ENCODE measurements at regions not wholly inside any gene's neighbourhood (a gene's known extent, or its start where the extent isn't known, plus 50 kb on each side); places are given as distances from the start of the nearest gene placed in this dataset.

DNA sequence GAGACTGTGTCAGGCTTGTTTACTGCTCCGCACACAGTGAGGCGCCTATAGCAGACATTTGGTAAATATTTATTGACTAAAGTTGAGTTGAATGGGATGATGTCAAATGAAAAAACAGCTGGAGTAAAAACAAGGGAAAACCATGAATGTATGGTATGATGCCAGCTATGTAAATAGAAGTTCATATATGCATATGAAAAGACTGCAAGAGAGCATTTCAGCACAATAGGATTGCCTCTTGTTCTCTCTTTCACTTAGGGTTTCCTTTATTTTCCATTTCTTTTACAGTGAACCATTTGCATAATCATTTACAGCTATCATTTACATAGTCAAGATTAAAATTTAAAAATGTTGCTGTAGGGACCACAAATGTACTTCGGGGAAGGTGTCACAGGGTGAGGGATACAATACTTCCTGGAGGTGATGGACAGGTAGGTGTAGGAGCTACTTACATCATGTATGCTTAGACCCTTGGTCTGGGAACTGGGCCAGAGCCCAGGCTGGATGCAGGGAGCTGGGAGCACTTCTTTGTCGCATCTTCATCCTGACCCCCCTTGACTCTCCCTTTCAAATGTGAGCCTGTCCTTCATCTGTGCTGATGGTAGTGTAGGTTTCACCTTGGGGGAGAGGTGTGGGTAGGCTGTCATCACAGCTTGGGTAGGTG is 113.3 kb downstream of the UTP18 start:
- TF ChIP-seq, protein P1, sequence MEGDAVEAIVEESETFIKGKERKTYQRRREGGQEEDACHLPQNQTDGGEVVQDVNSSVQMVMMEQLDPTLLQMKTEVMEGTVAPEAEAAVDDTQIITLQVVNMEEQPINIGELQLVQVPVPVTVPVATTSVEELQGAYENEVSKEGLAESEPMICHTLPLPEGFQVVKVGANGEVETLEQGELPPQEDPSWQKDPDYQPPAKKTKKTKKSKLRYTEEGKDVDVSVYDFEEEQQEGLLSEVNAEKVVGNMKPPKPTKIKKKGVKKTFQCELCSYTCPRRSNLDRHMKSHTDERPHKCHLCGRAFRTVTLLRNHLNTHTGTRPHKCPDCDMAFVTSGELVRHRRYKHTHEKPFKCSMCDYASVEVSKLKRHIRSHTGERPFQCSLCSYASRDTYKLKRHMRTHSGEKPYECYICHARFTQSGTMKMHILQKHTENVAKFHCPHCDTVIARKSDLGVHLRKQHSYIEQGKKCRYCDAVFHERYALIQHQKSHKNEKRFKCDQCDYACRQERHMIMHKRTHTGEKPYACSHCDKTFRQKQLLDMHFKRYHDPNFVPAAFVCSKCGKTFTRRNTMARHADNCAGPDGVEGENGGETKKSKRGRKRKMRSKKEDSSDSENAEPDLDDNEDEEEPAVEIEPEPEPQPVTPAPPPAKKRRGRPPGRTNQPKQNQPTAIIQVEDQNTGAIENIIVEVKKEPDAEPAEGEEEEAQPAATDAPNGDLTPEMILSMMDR (IDR thresholded peaks at IDR 0.05; ENCODE audit: low read depth, low read length), result no peak
- TF ChIP-seq EZH2phosphoT487 (IDR thresholded peaks at IDR 0.05; ENCODE audit: low read depth), result no peak
